OCI-M2 (cell line): ENCODE measurements at regions not wholly inside any gene's neighbourhood (a gene's known extent, or its start where the extent isn't known, plus 50 kb on each side); places are given as distances from the start of the nearest gene placed in this dataset.

Experiments used
- DNase-seq: peaks from one replicate; lab custom pipeline; 2025; ENCODE audit not compliant: unreplicated experiment; lab: John Stamatoyannopoulos, UW

- DNase-seq = no peak
These were observed 122.2 kb upstream of the PTPN1 start for GRCh38 chr20:50387996-50388332.

DNA sequence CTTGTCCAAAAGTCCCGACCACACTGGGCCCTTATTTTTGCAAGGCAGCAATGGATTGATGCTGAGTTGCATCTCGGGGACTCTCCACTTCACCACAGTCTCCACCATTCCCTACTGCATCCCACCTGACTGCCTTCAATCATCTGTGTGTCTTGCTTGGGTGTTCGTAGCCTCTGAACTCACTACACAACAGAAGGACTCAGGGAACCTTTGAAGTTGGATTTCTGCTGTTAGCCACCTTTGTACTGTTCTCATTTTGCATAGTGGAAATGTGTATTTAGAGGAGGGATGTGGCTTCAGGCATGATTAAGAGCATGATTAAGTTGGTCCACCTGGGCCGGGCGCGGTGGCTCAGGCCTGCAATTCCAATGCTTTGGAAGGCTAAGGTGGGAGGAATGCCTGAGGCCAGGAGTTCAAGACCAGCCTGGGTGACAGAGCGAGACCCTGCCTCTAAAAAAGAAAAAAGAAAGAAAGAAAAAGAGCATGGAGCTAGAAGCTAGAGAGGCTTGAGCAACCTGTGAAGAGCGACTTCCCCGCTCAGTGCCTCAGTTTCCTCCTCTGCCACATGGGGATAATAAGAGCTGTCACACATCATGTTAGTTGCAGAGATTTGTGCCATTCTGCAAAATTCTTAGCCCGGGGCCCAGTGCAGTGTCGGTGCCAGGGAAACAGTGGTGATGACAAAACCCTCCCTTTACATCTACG, 121.3 kb upstream of the PTPN1 start:
- DNase-seq = no peak

GRCh38 chr20:50389438-50389807, 120.8 kb upstream of the PTPN1 start:
- DNase-seq = no peak

DNA sequence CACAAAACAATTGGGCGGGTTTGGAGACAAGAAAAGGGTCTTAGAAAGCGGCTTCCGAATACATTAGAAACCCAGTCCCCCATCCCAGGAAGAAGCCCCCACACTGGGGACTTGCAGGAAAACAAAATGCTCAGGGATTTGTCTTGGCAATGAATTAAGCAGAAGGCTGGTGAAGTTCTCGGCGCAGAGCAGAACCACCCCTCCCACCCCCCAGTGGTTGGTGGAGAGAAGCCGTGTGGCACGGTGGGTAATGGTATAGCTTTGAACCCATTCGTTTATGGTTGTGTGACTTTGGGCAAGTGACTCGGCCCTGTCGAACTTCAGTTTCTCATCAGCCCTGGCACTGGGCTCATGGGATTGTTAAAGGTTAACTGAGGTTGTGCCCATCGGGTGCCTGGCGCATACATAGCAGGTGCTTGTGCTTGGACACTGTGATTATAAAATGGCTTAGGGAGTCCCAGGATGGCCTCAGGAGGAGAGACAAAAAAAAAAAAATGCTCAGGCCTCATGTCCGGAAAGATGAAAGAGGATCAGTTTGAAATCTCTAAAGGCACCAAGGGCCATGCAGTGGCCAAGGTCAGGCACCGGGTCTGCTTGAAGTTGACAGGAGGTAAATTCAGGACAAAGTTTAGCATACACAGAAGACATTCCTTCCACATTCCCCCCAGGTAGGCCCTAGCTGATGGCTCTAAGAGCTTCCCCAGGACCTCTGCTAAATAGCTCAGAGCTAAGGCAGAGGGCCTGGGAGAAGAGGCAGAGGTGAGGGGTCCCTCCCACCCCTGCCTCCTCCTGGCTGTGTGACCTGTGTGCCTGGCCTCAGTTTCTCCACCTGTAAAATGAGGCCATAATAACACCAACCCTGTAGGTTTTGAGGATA, 120.1 kb upstream of the PTPN1 start:
- no peak for DNase-seq

DNA sequence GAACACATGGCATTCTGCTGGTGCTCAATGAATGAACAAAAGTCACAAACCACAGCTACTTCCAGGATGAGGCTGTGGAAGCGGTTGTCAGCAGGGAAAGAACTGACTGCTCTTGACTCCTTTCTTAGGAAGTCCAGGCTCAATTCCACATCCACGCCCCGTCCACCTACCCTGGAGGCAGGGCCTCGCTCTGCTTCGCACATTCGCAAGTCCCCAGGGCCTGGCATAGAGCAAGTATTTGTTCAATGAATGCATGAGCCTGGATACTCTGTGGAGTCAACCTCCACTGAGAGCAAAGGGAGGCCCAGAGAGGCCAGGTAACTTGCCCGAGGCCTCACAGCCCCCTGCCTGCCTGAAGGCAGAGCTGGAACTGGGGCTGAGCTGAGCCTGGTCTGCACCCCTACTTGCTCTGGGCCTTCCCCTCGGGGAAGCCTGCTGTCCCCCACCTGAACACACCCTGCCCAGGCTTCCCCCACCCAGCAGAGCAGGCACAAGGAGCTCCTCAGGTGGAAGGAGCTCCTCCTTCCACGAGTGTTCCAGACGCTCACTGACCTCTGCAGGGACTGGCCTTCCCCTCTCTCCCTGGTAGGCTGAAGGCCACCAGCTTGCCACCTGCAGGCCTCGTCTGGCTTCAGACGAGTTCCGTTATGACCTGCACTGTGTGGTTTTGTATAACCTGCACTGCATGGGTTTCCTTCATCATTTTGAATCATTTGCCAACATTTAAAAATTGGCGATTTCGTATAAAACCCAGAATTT, 119.3 kb upstream of the PTPN1 start:
- DNase-seq = no peak

DNA sequence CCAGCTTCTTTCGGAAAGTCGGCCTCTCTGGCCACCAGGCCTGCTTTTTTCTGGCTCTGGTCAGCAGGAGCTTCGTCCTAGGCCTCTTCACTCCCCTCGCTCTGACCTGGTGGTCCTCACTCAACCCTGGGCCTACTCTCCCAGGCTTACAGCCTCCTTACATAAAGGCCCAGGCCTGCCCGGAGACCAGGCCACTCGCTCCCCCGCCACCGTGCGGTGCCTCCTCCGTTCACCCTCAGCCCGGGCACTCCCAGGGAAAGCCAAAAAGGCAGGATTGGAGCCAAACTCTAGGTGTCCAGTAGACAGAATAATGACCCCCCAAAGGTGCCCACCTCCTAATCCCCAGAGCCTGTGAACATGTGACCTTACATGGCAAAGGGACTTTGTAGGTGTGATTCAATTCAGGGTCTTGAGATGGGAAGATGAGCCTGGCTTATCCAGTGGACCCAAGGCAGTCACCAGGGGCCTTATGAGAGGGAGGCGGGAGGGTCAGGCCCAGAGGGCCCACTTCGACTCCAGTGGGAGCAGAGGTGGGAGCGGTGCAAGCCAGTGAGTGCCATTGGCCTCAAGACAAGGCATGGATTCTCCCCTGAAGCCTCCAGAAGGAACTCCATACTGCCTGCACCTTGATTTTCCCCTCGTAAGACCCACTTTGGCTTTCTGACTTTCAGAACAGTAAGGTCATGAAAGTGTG, 118.6 kb upstream of the PTPN1 start:
- no peak for DNase-seq

GRCh38 chr20:50392138-50392866, 117.9 kb upstream of the PTPN1 start:
- no peak for DNase-seq

DNA sequence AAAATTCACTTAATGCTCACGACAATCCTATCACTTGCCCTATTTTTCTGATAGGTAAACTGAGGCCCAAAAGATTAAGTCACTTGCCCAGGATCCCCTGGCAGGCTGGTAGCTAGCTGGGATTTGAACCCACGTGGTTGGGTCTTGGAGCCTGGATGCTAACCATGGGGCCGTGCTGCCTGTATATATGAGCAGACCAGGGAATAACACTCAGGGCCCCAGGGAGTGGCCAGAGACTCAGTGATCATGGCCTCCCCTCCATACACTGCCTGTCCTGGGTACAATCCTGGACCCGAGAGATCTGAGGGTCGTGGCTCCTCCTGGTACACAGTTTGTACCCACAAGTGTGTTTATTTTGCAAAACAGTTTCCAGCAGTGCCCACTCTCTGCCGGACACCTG, 116.9 kb upstream of the PTPN1 start:
- no peak for DNase-seq

DNA sequence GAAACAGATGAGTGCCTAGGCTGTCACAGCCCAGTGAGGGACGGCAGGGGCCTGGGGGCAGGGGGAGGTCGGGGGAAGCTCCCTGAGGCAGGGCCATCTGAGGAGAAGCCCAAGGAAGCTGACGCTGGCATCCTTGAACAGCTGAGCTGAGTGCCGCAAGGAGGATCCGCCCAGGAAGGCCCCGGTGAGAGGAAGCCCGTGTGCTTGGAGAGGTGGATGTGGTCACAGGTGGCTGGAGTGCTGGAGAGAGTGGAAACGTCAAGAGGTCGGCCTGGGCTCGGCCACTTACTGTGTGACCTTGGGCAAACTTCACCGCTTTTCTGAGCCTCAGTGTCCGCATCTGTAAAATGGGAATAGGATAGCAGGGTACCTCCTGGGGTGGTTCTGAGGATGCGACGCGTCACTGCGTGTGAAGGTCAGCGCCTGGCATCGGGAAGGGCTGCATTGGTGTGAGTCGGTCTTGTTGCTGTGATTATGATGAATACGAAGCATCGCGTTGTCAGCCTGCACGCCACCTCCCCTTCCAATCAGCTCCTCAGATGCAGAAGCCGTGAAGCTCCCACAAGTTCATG, 116.1 kb upstream of the PTPN1 start:
- DNase-seq = no peak

- DNase-seq = no peak
These were observed 115.6 kb upstream of the PTPN1 start for GRCh38 chr20:50394569-50394968.

- no peak for DNase-seq
These were observed 114.9 kb upstream of the PTPN1 start for GRCh38 chr20:50395251-50395729.

DNA sequence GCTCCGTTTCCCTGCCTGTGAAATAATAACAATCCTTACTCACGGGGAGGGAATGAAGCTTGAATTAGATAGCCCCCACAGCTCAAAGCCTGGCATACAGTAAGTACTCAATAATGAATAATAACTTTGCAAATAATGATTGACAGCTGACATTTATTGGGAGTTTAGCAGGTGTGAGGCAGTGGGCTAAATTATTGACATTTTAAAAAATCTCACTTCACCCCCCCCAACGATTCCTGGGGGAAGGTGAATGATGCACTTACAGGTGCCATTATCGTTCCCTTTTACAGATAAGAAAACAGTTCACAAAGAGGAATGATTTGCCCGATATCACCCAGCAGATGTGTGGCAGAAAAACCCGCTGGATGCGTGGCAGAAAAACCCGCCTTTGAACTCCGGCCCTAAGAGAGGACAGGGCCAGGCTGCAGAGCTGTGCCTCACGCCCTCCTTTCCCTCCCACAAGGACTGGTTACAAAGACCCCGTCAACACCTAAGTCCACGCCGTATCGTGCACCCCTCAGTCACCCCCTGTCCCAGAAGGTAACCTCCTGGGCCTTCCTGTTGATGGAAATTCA, 114.2 kb upstream of the PTPN1 start:
- no peak for DNase-seq

DNA sequence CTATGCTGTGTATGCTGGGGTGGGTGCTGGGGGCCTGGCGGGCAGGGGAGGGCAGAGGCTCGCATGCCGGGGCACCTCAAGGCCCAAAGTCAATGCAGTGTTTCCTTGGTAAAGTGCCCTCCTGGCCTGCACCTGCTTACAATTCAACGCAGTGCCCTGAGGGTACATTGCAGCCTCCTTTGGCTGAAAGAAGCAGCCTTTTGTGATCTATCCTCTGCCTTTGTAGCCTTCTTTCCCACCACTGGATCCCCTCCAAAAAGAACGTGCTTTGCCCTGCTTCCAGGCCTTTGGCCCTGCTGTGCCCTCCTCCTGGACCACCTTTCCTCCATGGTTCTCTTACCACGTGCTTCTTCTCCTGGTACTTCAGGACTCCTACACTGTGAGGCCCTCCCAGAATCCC, 113.6 kb upstream of the PTPN1 start:
- DNase-seq = no peak

DNA sequence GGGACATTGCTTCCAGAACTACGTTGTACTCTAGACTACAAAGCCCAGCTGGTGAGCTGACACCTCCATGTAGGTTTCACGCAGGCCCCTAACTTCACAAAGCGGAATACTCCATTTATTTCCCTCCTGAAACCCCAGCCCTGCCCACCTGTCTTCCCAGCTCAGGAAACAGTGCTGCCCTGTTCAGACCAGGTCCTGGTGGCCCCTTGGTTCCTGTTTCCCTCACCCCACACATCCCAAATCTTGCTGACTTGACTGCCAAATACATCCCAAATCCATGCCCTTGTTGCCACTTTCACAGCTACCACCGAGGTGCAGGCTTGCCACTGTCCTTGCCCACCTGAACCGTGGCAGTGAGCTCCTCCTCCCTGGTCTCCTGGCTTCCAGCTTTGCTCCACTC, 113.1 kb upstream of the PTPN1 start:
- no peak for DNase-seq

DNA sequence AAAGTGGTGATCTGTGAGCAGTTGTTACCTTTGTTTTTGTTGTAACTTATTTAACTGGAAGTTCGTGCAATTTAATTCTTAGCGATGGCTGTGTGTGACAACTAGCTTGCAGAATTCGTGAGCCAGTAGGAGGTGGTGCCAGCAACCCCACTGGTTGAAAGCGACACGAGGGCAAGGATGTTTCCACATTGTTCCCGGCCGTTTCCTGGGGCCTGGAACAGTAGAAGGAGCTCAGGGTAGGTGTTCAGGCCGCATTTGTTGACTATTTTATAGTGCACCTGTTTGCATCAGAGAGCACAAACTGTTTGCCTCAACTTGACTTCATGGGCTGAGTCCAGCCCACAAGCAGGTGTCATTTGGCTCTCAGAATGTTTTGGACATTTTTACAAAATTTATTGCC, 112.1 kb upstream of the PTPN1 start:
- DNase-seq = no peak

GRCh38 chr20:50398471-50398820, 111.7 kb upstream of the PTPN1 start:
- no peak for DNase-seq

- DNase-seq = no peak
These were observed 111.2 kb upstream of the PTPN1 start for GRCh38 chr20:50398821-50399554.

- DNase-seq = no peak
These were observed 110.6 kb upstream of the PTPN1 start for GRCh38 chr20:50399555-50399916.

- DNase-seq = no peak
These were observed 110.1 kb upstream of the PTPN1 start for GRCh38 chr20:50399917-50400704.
